GM13976 (cell line): ENCODE measurements at regions not wholly inside any gene's neighbourhood (a gene's known extent, or its start where the extent isn't known, plus 50 kb on each side); places are given as distances from the start of the nearest gene placed in this dataset.

ENCODE experiments used
- DNase-seq: peaks from one replicate; pipeline ENCODE4 v3.0.0; 2012; ENCODE audit warnings: low spot score
- CTCF ChIP-seq: IDR thresholded peaks from 2 replicates; pipeline ENCODE4 v1.5.1; 2012; ENCODE audit warnings: borderline replicate concordance, mild to moderate bottlenecking; ENCODE audit not compliant: insufficient read depth; ENCODE audit errors: extremely low read depth, missing control alignments, control extremely low read depth
- in situ Hi-C: fragments of 300-500 bp; cut with MboI; formaldehyde crosslinking; loops from one replicate; pipeline ENCODE4 v1.12.0; 2022; ENCODE audit warnings: low sequenced_read_pairs, mixed read lengths, inconsistent platforms; ENCODE audit not compliant: unreplicated experiment

- DNase-seq: no peak
- in situ Hi-C loops: no loop called here
- no peak for TF ChIP-seq CTCF
Measured at GRCh38 chr4:81629366-81629765, 157.7 kb upstream of the RASGEF1B start.

GRCh38 chr4:81628489-81628888 is 156.8 kb upstream of the RASGEF1B start:
- DNase-seq: no peak
- no peak for TF ChIP-seq CTCF
- in situ Hi-C loops: no loop called here

- no peak for DNase-seq
- in situ Hi-C loops: no loop called here
- no peak for TF ChIP-seq CTCF
Measured at GRCh38 chr4:81627590-81627989, 155.9 kb upstream of the RASGEF1B start.

- in situ Hi-C loops: no loop called here
- no peak for TF ChIP-seq CTCF
- DNase-seq: no peak
Measured at GRCh38 chr4:81626851-81627250, 155.1 kb upstream of the RASGEF1B start.

GRCh38 chr4:81625422-81626417 is 154.0 kb upstream of the RASGEF1B start:
- no peak for TF ChIP-seq CTCF
- no peak for DNase-seq
- in situ Hi-C loops: no loop called here

GRCh38 chr4:81623434-81623833 is 151.7 kb upstream of the RASGEF1B start:
- TF ChIP-seq CTCF: no peak
- in situ Hi-C loops: no loop called here

More at GRCh38 chr4:81623434-81623833, 151.7 kb upstream of the RASGEF1B start:
- DNase-seq: no peak
